ENCODE measurements at regions not wholly inside any gene's neighbourhood (a gene's known extent, or its start where the extent isn't known, plus 50 kb on each side); places are given as distances from the start of the nearest gene placed in this dataset.
A peak's percentile ranks its signal among the peaks of the same experiment; 100 is the strongest.

DNA sequence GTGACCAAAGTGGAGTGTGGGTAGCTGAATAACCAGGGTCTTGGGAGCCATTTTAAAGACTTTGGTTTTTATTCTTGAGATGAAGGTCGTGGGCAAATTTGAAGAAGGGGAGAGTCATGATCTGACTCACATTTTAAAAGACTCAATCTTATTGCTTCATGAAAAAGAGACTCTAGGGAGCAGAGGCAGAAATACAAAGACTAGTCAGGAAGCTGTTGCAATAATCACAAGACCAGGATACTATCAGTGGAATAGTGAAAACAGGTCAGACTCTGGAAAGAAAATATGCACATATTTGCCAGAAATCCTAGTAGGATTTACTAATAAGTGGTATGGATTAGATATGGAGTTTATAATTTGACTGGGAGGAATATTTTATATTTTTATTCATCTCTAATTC lies 448.4 kb downstream of the RAPGEF2 start:
- H3K9me3 ChIP-seq (ENCODE audit: control insufficient read depth, insufficient read depth, low read depth, low read length), result no peaks in the 10 kb centered on the region
- no peak overlapping the region for H3K9ac ChIP-seq (ENCODE audit: insufficient read depth, low read length)
- H2AFZ ChIP-seq (ENCODE audit: low read length), result no peak overlapping the region
- H3K27ac ChIP-seq (ENCODE audit: insufficient read depth, low read length), result no peak overlapping the region
- no peak overlapping the region for H3K4me2 ChIP-seq (ENCODE audit: extremely low read depth, insufficient read depth, low read length)
- no peaks in the 10 kb centered on the region for H3K79me2 ChIP-seq (ENCODE audit: control insufficient read depth, insufficient read depth, low read length)
- no peaks in the 10 kb centered on the region for H3K27me3 ChIP-seq (ENCODE audit: control insufficient read depth, insufficient read depth, low read length)
- H3K4me3 ChIP-seq (replicated peaks in 1 of 4; ENCODE audit: control extremely low read depth in 1 of 4, insufficient read depth in 1 of 4, low read depth in 3 of 4, low read length in 4 of 4), result no peak overlapping the region
- no peaks in the 10 kb centered on the region for H3K4me1 ChIP-seq (ENCODE audit: control insufficient read depth, extremely low read depth, insufficient read depth, low read length)
- no peaks in the 10 kb centered on the region for H3K36me3 ChIP-seq (ENCODE audit: control insufficient read depth, insufficient read depth, low read length)
- TF ChIP-seq, protein P1, sequence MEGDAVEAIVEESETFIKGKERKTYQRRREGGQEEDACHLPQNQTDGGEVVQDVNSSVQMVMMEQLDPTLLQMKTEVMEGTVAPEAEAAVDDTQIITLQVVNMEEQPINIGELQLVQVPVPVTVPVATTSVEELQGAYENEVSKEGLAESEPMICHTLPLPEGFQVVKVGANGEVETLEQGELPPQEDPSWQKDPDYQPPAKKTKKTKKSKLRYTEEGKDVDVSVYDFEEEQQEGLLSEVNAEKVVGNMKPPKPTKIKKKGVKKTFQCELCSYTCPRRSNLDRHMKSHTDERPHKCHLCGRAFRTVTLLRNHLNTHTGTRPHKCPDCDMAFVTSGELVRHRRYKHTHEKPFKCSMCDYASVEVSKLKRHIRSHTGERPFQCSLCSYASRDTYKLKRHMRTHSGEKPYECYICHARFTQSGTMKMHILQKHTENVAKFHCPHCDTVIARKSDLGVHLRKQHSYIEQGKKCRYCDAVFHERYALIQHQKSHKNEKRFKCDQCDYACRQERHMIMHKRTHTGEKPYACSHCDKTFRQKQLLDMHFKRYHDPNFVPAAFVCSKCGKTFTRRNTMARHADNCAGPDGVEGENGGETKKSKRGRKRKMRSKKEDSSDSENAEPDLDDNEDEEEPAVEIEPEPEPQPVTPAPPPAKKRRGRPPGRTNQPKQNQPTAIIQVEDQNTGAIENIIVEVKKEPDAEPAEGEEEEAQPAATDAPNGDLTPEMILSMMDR (conservative IDR thresholded peaks at IDR 0.05 in 1 of 2, IDR thresholded peaks at IDR 0.05 in 1 of 2; ENCODE audit: low read depth in 1 of 2, low read length in 2 of 2), result no peak
- no peak for TF ChIP-seq EZH2 (IDR thresholded peaks at IDR 0.05; ENCODE audit: low read length, missing control alignments)
- DNase-seq (ENCODE audit: low read depth in 2 of 2), result peak in 1 of 2 donors; percentile 17
- H4K20me1 ChIP-seq (ENCODE audit: control insufficient read depth, extremely low read depth, insufficient read depth, low read length), result no peaks in the 10 kb centered on the region

DNA sequence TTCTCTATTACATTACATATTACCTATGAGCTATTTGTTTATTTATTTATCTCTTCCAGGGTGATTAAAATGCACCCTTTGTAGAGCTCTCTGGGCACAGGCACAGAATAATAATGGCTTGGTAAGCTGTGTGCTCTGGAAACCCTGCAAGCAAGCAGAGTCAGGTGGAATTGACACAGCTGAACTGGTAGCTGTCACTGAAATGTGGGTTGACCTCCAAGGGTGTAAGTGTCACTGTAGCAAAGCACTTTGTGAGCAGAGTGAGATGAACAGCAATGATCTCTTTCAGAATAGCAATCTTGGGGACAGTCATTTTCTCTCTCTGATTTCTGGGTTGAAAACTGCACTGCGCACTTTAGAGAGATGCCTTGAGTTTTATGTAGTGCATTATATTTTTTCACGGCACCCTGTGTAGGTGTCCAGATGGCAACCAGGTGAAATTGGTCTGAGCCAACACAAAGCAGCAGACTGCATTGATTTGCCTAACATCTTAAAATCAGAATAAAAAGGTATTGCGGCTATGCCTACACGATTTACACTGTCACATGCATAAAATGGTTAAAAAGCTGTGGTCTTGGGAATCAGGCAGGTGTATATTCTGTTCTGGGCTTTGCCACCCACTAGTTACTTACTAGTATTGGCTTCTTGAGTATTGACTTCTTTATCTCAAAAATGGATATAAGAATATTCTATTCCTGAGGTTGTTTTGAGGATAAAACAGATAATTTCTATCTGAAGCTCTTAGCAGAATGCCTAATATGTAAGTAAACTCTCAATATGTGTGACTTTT lies 450.3 kb downstream of the RAPGEF2 start:
- no peaks in the 10 kb centered on the region for H4K20me1 ChIP-seq (ENCODE audit: control insufficient read depth, extremely low read depth, insufficient read depth, low read length)
- no peak overlapping the region for H2AFZ ChIP-seq (ENCODE audit: low read length)
- H3K36me3 ChIP-seq (ENCODE audit: control insufficient read depth, insufficient read depth, low read length), result no peaks in the 10 kb centered on the region
- TF ChIP-seq, protein P1 (conservative IDR thresholded peaks at IDR 0.05 in 1 of 2, IDR thresholded peaks at IDR 0.05 in 1 of 2; ENCODE audit: low read depth in 1 of 2, low read length in 2 of 2), result no peak
- no peak for TF ChIP-seq EZH2 (IDR thresholded peaks at IDR 0.05; ENCODE audit: low read length, missing control alignments)
- H3K4me3 ChIP-seq (replicated peaks in 1 of 4; ENCODE audit: control extremely low read depth in 1 of 4, insufficient read depth in 1 of 4, low read depth in 3 of 4, low read length in 4 of 4), result no peak overlapping the region
- no peaks in the 10 kb centered on the region for H3K79me2 ChIP-seq (ENCODE audit: control insufficient read depth, insufficient read depth, low read length)
- no peaks in the 10 kb centered on the region for H3K27me3 ChIP-seq (ENCODE audit: control insufficient read depth, insufficient read depth, low read length)
- H3K4me1 ChIP-seq (ENCODE audit: control insufficient read depth, extremely low read depth, insufficient read depth, low read length), result no peaks in the 10 kb centered on the region
- H3K27ac ChIP-seq (ENCODE audit: insufficient read depth, low read length), result no peak overlapping the region
- H3K9ac ChIP-seq (ENCODE audit: insufficient read depth, low read length), result no peak overlapping the region
- H3K4me2 ChIP-seq (ENCODE audit: extremely low read depth, insufficient read depth, low read length), result no peak overlapping the region
- H3K9me3 ChIP-seq (ENCODE audit: control insufficient read depth, insufficient read depth, low read depth, low read length), result no peaks in the 10 kb centered on the region
- DNase-seq (ENCODE audit: low read depth in 2 of 2), result no peak

DNA sequence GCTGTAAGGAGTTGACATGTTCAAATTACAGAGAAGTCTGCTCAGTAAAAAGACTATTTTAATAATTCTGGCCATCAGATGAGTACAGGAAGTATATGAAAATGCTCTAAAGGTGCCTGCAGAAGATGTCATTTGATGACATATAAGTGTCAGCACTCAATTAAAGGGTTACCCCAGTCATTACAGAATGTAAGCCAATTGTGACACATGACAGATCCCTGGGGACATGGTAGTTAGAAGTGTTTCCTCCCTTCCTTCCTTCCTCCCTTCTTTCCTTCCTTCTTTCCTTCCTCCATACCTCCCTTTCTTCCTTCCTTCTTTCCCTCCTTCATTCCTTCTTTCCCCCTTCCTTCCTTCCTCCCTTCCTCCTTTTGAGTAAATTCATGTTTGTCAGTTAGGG lies 453.0 kb downstream of the RAPGEF2 start:
- Histone ChIP-seq H3K9me3 (ENCODE audit: control insufficient read depth, insufficient read depth, low read depth, low read length) (no peaks in the 10 kb centered on the region), H3K27ac (ENCODE audit: insufficient read depth, low read length) (no peak overlapping the region), H3K4me3 (replicated peaks in 1 of 4; ENCODE audit: control extremely low read depth in 1 of 4, insufficient read depth in 1 of 4, low read depth in 3 of 4, low read length in 4 of 4) (no peak overlapping the region), H3K27me3 (ENCODE audit: control insufficient read depth, insufficient read depth, low read length) (no peaks in the 10 kb centered on the region), H3K4me2 (ENCODE audit: extremely low read depth, insufficient read depth, low read length) (no peak overlapping the region), H3K4me1 (ENCODE audit: control insufficient read depth, extremely low read depth, insufficient read depth, low read length) (no peaks in the 10 kb centered on the region), H2AFZ (ENCODE audit: low read length) (no peak overlapping the region), H3K79me2 (ENCODE audit: control insufficient read depth, insufficient read depth, low read length) (no peaks in the 10 kb centered on the region), H3K36me3 (ENCODE audit: control insufficient read depth, insufficient read depth, low read length) (no peaks in the 10 kb centered on the region), H4K20me1 (ENCODE audit: control insufficient read depth, extremely low read depth, insufficient read depth, low read length) (no peaks in the 10 kb centered on the region), H3K9ac (ENCODE audit: insufficient read depth, low read length) (no peak overlapping the region)
- no peak for DNase-seq (ENCODE audit: low read depth in 2 of 2)
- no peak for TF ChIP-seq EZH2 (IDR thresholded peaks at IDR 0.05; ENCODE audit: low read length, missing control alignments)

Data from fibroblast of lung (primary cell).